Neural cell (in vitro differentiated cells): ENCODE measurements at regions not wholly inside any gene's neighbourhood (a gene's known extent, or its start where the extent isn't known, plus 50 kb on each side); places are given as distances from the start of the nearest gene placed in this dataset.

ENCODE experiments used
- H2AFZ ChIP-seq: fragments of 200-600, 300-800 bp; sonication (generic), shearing (Covaris generic); 2 replicates; pipeline ENCODE4 v1.6.0; 2014; ENCODE audit warnings: low read depth, mild to moderate bottlenecking, antibody characterized with exemption, low read length, moderate library complexity
- H3F3A ChIP-seq: fragments of 200-600 bp; shearing (Covaris generic); 2 replicates; pipeline ENCODE4 v1.6.1; 2016; ENCODE audit warnings: mild to moderate bottlenecking, moderate library complexity, mixed read lengths, antibody characterized with exemption, low read length; ENCODE audit not compliant: insufficient read depth, poor library complexity, severe bottlenecking
- H3K27ac ChIP-seq: fragments of 200-600, 300-800 bp; sonication (generic), shearing (Covaris generic); 2 replicates; pipeline ENCODE4 v1.5.1; 2014; ENCODE audit warnings: mild to moderate bottlenecking, low read length, moderate library complexity
- H3K27me3 ChIP-seq: fragments of 300-800, 200-600 bp; sonication (generic), shearing (Covaris generic); 2 replicates; pipeline ENCODE4 v1.6.0; 2014; ENCODE audit warnings: mild to moderate bottlenecking, low read depth, low read length, moderate library complexity; ENCODE audit not compliant: insufficient read depth
- H3K36me3 ChIP-seq: fragments of 300-800, 200-600 bp; sonication (generic), shearing (Covaris generic); 2 replicates; pipeline ENCODE4 v1.5.1; 2014; ENCODE audit warnings: mild to moderate bottlenecking, antibody characterized with exemption, low read length, moderate library complexity; ENCODE audit not compliant: insufficient read depth
- H3K4me2 ChIP-seq: fragments of 300-800, 200-600 bp; sonication (generic), shearing (Covaris generic); 2 replicates; pipeline ENCODE4 v1.6.0; 2014; ENCODE audit warnings: mild to moderate bottlenecking, low read length
- H3K4me3 ChIP-seq: fragments of 300-800, 200-600 bp; sonication (generic), shearing (Covaris generic); 2 replicates; pipeline ENCODE4 v1.5.1; 2014; ENCODE audit warnings: mild to moderate bottlenecking, low read length, moderate library complexity
- H3K79me2 ChIP-seq: fragments of 200-600 bp; shearing (Covaris generic); replicated peaks from 2 replicates; pipeline ENCODE4 v1.6.0; 2014; ENCODE audit warnings: mild to moderate bottlenecking, low read length, moderate library complexity; ENCODE audit not compliant: insufficient read depth
- H3K9ac ChIP-seq: fragments of 300-800, 200-600 bp; sonication (generic), shearing (Covaris generic); 2 replicates; pipeline ENCODE4 v1.6.1; 2016; ENCODE audit warnings: mild to moderate bottlenecking, low read length, mixed read lengths
- H3K9me2 ChIP-seq: fragments of 200-600 bp; shearing (Covaris generic); 2 replicates; pipeline ENCODE4 v1.6.1; 2016; ENCODE audit warnings: mild to moderate bottlenecking, low read length, mixed read lengths; ENCODE audit not compliant: insufficient read depth
- H3K9me3 ChIP-seq: fragments of 200-600, 300-800 bp; sonication (generic), shearing (Covaris generic); 2 replicates; pipeline ENCODE4 v1.6.1; 2016; ENCODE audit warnings: mild to moderate bottlenecking, mixed run types, low read length, moderate library complexity, mixed read lengths
- H4K20me1 ChIP-seq: fragments of 200-600 bp; shearing (Covaris generic); 2 replicates; pipeline ENCODE4 v1.6.1; 2016; ENCODE audit warnings: mild to moderate bottlenecking, mixed run types; ENCODE audit not compliant: insufficient read depth
- CTCF ChIP-seq: fragments of 450-650 bp; IDR thresholded peaks from 2 replicates; pipeline ENCODE4 v1.5.1; 2014; ENCODE audit warnings: antibody characterized with exemption, mild to moderate bottlenecking, moderate library complexity; ENCODE audit not compliant: poor library complexity, severe bottlenecking
- EP300 ChIP-seq: fragments of 450-650 bp; conservative IDR thresholded peaks from 2 replicates; pipeline ENCODE4 v1.6.1; 2014; ENCODE audit warnings: antibody characterized with exemption, mild to moderate bottlenecking, moderate library complexity; ENCODE audit not compliant: poor library complexity, severe bottlenecking
- EZH2 ChIP-seq: fragments of 200-600, 300-800 bp; shearing (Covaris generic), sonication (generic); IDR thresholded peaks from 2 replicates; pipeline ENCODE4 v1.6.1; 2014; ENCODE audit warnings: antibody characterized with exemption, low read length, borderline replicate concordance, mild to moderate bottlenecking; ENCODE audit not compliant: insufficient read depth, poor library complexity, severe bottlenecking
- MXI1 ChIP-seq: fragments of 450-650 bp; conservative IDR thresholded peaks from 2 replicates; pipeline ENCODE4 v1.6.1; 2014; ENCODE audit warnings: antibody characterized with exemption, mild to moderate bottlenecking; ENCODE audit not compliant: poor library complexity, severe bottlenecking
- POLR2AphosphoS5 ChIP-seq: IDR thresholded peaks from 2 replicates; pipeline ENCODE4 v1.6.1; 2012
- RAD21 ChIP-seq: fragments of 450-650 bp; conservative IDR thresholded peaks from 2 replicates; pipeline ENCODE4 v1.6.1; 2014; ENCODE audit warnings: antibody characterized with exemption, mild to moderate bottlenecking, moderate library complexity
- REST ChIP-seq: IDR thresholded peaks from 2 replicates; pipeline ENCODE4 v1.6.1; 2012; ENCODE audit warnings: borderline replicate concordance
- SMC3 ChIP-seq: fragments of 450-650 bp; conservative IDR thresholded peaks from 2 replicates; pipeline ENCODE4 v1.6.1; 2014; ENCODE audit warnings: antibody characterized with exemption, mild to moderate bottlenecking, moderate library complexity; ENCODE audit not compliant: poor library complexity
- TAF1 ChIP-seq: IDR thresholded peaks from 2 replicates; pipeline ENCODE4 v1.6.1; 2012; ENCODE audit warnings: low read depth

DNA sequence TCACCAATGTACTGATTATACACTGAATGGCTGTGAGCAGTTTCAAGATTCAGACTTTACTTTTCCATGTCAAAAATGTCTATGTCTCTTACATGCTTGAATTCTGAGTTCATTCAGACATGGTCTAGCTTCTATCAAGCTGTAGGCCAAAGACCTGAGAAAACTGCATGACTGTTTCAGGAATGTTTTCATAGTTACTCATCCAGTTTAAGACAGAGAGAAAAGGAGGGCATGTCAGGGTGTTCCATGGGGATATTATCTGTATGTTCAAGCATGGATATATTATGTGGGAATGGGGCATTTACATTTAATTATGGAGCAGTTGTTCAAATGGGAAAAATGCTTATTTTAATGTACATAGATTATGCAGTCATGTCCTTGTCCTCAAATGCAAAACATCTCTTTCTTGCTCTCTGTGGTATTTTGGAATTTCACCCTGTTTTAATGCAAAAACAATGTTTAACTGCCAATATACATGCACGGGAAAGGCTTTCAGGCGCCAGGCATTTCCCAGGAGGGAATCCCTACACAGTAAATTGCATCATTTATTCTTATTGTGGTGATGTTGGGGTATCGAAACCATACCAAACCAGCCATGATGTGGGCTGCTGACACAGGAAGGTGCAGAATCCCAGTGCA is 429.1 kb upstream of the INTU start:
- no peak overlapping the region for H3K4me3 ChIP-seq
- no peaks in the 10 kb centered on the region for H3K79me2 ChIP-seq
- H3F3A ChIP-seq = no peaks in the 10 kb centered on the region
- H3K9ac ChIP-seq = no peak overlapping the region
- no peaks in the 10 kb centered on the region for H3K27me3 ChIP-seq
- no peak overlapping the region for H2AFZ ChIP-seq
- H3K4me2 ChIP-seq = no peak overlapping the region
- H3K27ac ChIP-seq = no peak overlapping the region
- no peaks in the 10 kb centered on the region for H3K9me2 ChIP-seq
- no peaks in the 10 kb centered on the region for H3K9me3 ChIP-seq
- no peaks in the 10 kb centered on the region for H3K36me3 ChIP-seq
- TF ChIP-seq SMC3 (no peak), CTCF (no peak)
- no peaks in the 10 kb centered on the region for H4K20me1 ChIP-seq

- Histone ChIP-seq H3K9ac (no peak overlapping the region), H4K20me1 (no peaks in the 10 kb centered on the region), H3F3A (no peaks in the 10 kb centered on the region), H3K27ac (no peak overlapping the region), H3K27me3 (no peaks in the 10 kb centered on the region), H3K4me2 (no peak overlapping the region), H3K79me2 (no peaks in the 10 kb centered on the region), H2AFZ (no peak overlapping the region), H3K36me3 (no peaks in the 10 kb centered on the region), H3K4me3 (no peak overlapping the region), H3K9me2 (no peaks in the 10 kb centered on the region), H3K9me3 (no peaks in the 10 kb centered on the region)
- no peak for TF ChIP-seq SMC3
- no peak for TF ChIP-seq MXI1
- TF ChIP-seq TAF1 = no peak
- TF ChIP-seq REST = no peak
- TF ChIP-seq CTCF = no peak
- no peak for TF ChIP-seq RAD21
- TF ChIP-seq EZH2 = no peak
- TF ChIP-seq EP300 = no peak
- no peak for TF ChIP-seq POLR2AphosphoS5
Observed at GRCh38 chr4:127204322-127204721, 428.4 kb upstream of the INTU start.
